Upper lobe of left lung (tissue), 6 donors: ENCODE measurements at regions not wholly inside any gene's neighbourhood (a gene's known extent, or its start where the extent isn't known, plus 50 kb on each side); places are given as distances from the start of the nearest gene placed in this dataset.
"Not testable (repeated sequence)": the region's sequence is repeated elsewhere in the genome, so short reads cannot be mapped to it uniquely, and the experiment has no call there.

Source experiments
- ATAC-seq, 2 donors: fragments of 200-7000 bp; cut with Tn5 transposase; one replicate each; pipeline ENCODE4 v1.9.1; 2022; ENCODE audit warnings: mild to moderate bottlenecking in 2 of 2, moderate library complexity in 2 of 2; ENCODE audit not compliant: low FRiP score in 2 of 2
- DNase-seq, 2 donors: peaks; one replicate each; pipeline ENCODE4 v3.0.0-alpha.2; 2019 to 2020
- H3K27ac ChIP-seq, 4 donors: fragments of 200-600 bp; sonication (generic); one replicate each; pipeline ENCODE4 v1.5.1; 2016 to 2019
- H3K27me3 ChIP-seq, 4 donors: fragments of 200-600 bp; sonication (generic); one replicate each; pipeline ENCODE4 v1.5.1; 2017 to 2019
- H3K36me3 ChIP-seq, 4 donors: fragments of 200-600 bp; sonication (generic); one replicate each; pipeline ENCODE4 v1.5.1; 2016 to 2019
- H3K4me1 ChIP-seq, 4 donors: fragments of 200-600 bp; sonication (generic); one replicate each; pipeline ENCODE4 v1.5.1; 2018 to 2019
- H3K4me3 ChIP-seq, 4 donors: fragments of 200-600 bp; sonication (generic); one replicate each; pipeline ENCODE4 v1.5.1; 2017 to 2019; ENCODE audit warnings: mild to moderate bottlenecking in 2 of 4, moderate library complexity in 1 of 4
- H3K9me3 ChIP-seq, 4 donors: fragments of 200-600 bp; sonication (generic); one replicate each; pipeline ENCODE4 v1.5.1; 2018 to 2019
- CTCF ChIP-seq, 6 experiments: fragments of 450-650 bp in 4 of 6; fragments of 200-600 bp in 2 of 6; sonication (generic) in 2 of 6; IDR thresholded peaks; one replicate each; pipeline ENCODE4 v1.5.1; 2016 to 2019; ENCODE audit warnings: antibody characterized with exemption in 6 of 6
- EP300 ChIP-seq, 4 donors: sonication (generic); formaldehyde crosslinking; IDR thresholded peaks; one replicate each; pipeline ENCODE4 v1.5.1; 2017; ENCODE audit warnings: antibody characterized with exemption in 4 of 4, control low read depth in 2 of 4
- POLR2A ChIP-seq, 4 donors: fragments of 450-650 bp; IDR thresholded peaks; one replicate each; pipeline ENCODE4 v1.5.1; 2016 to 2017; ENCODE audit warnings: antibody characterized with exemption in 4 of 4, mild to moderate bottlenecking in 2 of 4
- POLR2AphosphoS5 ChIP-seq, 2 donors: sonication (generic); formaldehyde crosslinking; IDR thresholded peaks; one replicate each; pipeline ENCODE4 v1.5.1; 2017; ENCODE audit warnings: antibody characterized with exemption in 2 of 2
- WGBS, 2 donors: methylation state at CpG; one replicate each; pipeline ENCODE4 v1.1.5; 2017 to 2018; 5-methylcytosine and 5-hydroxymethylcytosine counted together
- donor health status: DM: no; HTN: no; CAD: no; lungs with moderate emphysema.
- donor health status: DM: no; HTN: yes; CAD: no; lungs with severe emphysema.

GRCh38 chr13:65499256-65499655, 1730.9 kb downstream of the PCDH9 start:
- no peaks in the 10 kb centered on the region for H3K9me3 ChIP-seq
- 81 to 97% methylated on average over 1 of the region's 1 CpG for WGBS, 2 donors
- H3K27me3 ChIP-seq, result no peaks in the 10 kb centered on the region
- TF ChIP-seq POLR2AphosphoS5 (IDR thresholded peaks at IDR 0.05) (no peak), CTCF (IDR thresholded peaks at IDR 0.05) (no peak)
- H3K4me3 ChIP-seq, result no peak overlapping the region
- no peaks in the 10 kb centered on the region for H3K36me3 ChIP-seq
- no peak overlapping the region for H3K27ac ChIP-seq
- no peaks in the 10 kb centered on the region for H3K4me1 ChIP-seq
- DNase-seq, result no peak
- no peak for ATAC-seq

GRCh38 chr13:65497265-65497664, 1732.9 kb downstream of the PCDH9 start:
- Histone ChIP-seq H3K27ac (no peak overlapping the region), H3K4me3 (no peak overlapping the region), H3K36me3 (no peaks in the 10 kb centered on the region), H3K27me3 (no peaks in the 10 kb centered on the region), H3K9me3 (no peaks in the 10 kb centered on the region), H3K4me1 (no peaks in the 10 kb centered on the region)
- no peak for DNase-seq
- TF ChIP-seq POLR2AphosphoS5 (IDR thresholded peaks at IDR 0.05) (no peak), POLR2A (IDR thresholded peaks at IDR 0.05) (no peak), EP300 (IDR thresholded peaks at IDR 0.05) (no peak), CTCF (IDR thresholded peaks at IDR 0.05) (no peak)
- ATAC-seq, result no peak

- not testable (repeated sequence) for H3K4me1 ChIP-seq, H3K27ac ChIP-seq, DNase-seq, H3K4me3 ChIP-seq, H3K27me3 ChIP-seq, H3K9me3 ChIP-seq, ATAC-seq, H3K36me3 ChIP-seq
- WGBS, 2 donors, result 57 to 58% methylated on average over 1 of the region's 1 CpG
Measured at GRCh38 chr13:65490725-65491124, 1739.4 kb downstream of the PCDH9 start.

GRCh38 chr13:65488606-65489005, 1741.5 kb downstream of the PCDH9 start:
- Histone ChIP-seq H3K27me3 (no peaks in the 10 kb centered on the region), H3K4me1 (no peaks in the 10 kb centered on the region), H3K9me3 (no peaks in the 10 kb centered on the region), H3K27ac (no peak overlapping the region), H3K4me3 (no peak overlapping the region), H3K36me3 (no peaks in the 10 kb centered on the region)
- DNase-seq, result no peak
- 43 to 55% methylated on average over 3 of the region's 3 CpGs for WGBS, 2 donors
- ATAC-seq, result no peak
- TF ChIP-seq CTCF (IDR thresholded peaks at IDR 0.05) (no peak), POLR2AphosphoS5 (IDR thresholded peaks at IDR 0.05) (no peak), EP300 (IDR thresholded peaks at IDR 0.05) (no peak), POLR2A (IDR thresholded peaks at IDR 0.05) (no peak)

GRCh38 chr13:65479692-65480091, 1750.4 kb downstream of the PCDH9 start:
- no peaks in the 10 kb centered on the region for H3K36me3 ChIP-seq
- H3K4me1 ChIP-seq, result no peaks in the 10 kb centered on the region
- no peaks in the 10 kb centered on the region for H3K9me3 ChIP-seq
- WGBS, 2 donors, result 70 to 74% methylated on average over 2 of the region's 2 CpGs
- H3K27me3 ChIP-seq, result no peaks in the 10 kb centered on the region
- no peak overlapping the region for H3K27ac ChIP-seq
- H3K4me3 ChIP-seq, result no peak overlapping the region
- no peak for DNase-seq
- TF ChIP-seq POLR2A (IDR thresholded peaks at IDR 0.05) (no peak), CTCF (IDR thresholded peaks at IDR 0.05) (no peak), EP300 (IDR thresholded peaks at IDR 0.05) (no peak)
- no peak for ATAC-seq

- no peaks in the 10 kb centered on the region for H3K36me3 ChIP-seq
- H3K27me3 ChIP-seq, result no peaks in the 10 kb centered on the region
- H3K4me3 ChIP-seq, result no peak overlapping the region
- 90 to 95% methylated on average over 1 of the region's 1 CpG for WGBS, 2 donors
- no peak for ATAC-seq
- H3K9me3 ChIP-seq, result no peaks in the 10 kb centered on the region
- no peak for DNase-seq
- TF ChIP-seq POLR2AphosphoS5 (IDR thresholded peaks at IDR 0.05) (no peak), EP300 (IDR thresholded peaks at IDR 0.05) (no peak), POLR2A (IDR thresholded peaks at IDR 0.05) (no peak), CTCF (IDR thresholded peaks at IDR 0.05) (no peak)
- no peaks in the 10 kb centered on the region for H3K4me1 ChIP-seq
- no peak overlapping the region for H3K27ac ChIP-seq
Measured at GRCh38 chr13:65473196-65473595, 1756.9 kb downstream of the PCDH9 start.
